ENCODE measurements at regions not wholly inside any gene's neighbourhood (a gene's known extent, or its start where the extent isn't known, plus 50 kb on each side); places are given as distances from the start of the nearest gene placed in this dataset.

- no peak for TF ChIP-seq CTCF (IDR thresholded peaks at IDR 0.05; ENCODE audit: borderline replicate concordance, extremely low read depth, low read length, poor library complexity, severe bottlenecking)
- TF ChIP-seq EZH2 (IDR thresholded peaks at IDR 0.05; ENCODE audit: borderline replicate concordance, low read depth, low read length, severe bottlenecking) = no peak
These were observed 124.7 kb upstream of the ZBTB40 start for GRCh38 chr1:22326931-22327330.
